Chondrocyte (in vitro differentiated cells): ENCODE measurements at regions not wholly inside any gene's neighbourhood (a gene's known extent, or its start where the extent isn't known, plus 50 kb on each side); places are given as distances from the start of the nearest gene placed in this dataset.

Experiments used
- DNase-seq: peaks from one replicate; pipeline ENCODE4 v3.0.0; 2021; ENCODE audit warnings: mixed read lengths, low spot score
- H3K27ac Mint-ChIP-seq: one replicate; pipeline ENCODE4 v1.8.0; 2021; ENCODE audit warnings: mild to moderate bottlenecking, moderate library complexity, mixed read lengths; ENCODE audit not compliant: unreplicated experiment
- H3K27me3 Mint-ChIP-seq: 2 replicates; pipeline ENCODE4 v1.8.0; 2021; ENCODE audit warnings: low read depth, mixed read lengths
- H3K36me3 Mint-ChIP-seq: 2 replicates; pipeline ENCODE4 v1.8.0; 2021; ENCODE audit warnings: low read depth, mixed read lengths
- H3K4me1 Mint-ChIP-seq: 2 replicates; pipeline ENCODE4 v1.8.0; 2021; ENCODE audit warnings: low read depth, mild to moderate bottlenecking, mixed read lengths
- H3K4me3 Mint-ChIP-seq: one replicate; pipeline ENCODE4 v1.8.0; 2021; ENCODE audit warnings: mild to moderate bottlenecking, moderate library complexity, mixed read lengths; ENCODE audit not compliant: unreplicated experiment
- H3K9me3 Mint-ChIP-seq: 2 replicates; pipeline ENCODE4 v1.8.0; 2021; ENCODE audit warnings: low read depth, mixed read lengths
- CTCF ChIP-seq: fragments of 200-600 bp; sonication (generic); IDR thresholded peaks from 2 replicates; pipeline ENCODE4 v1.5.0; 2021; ENCODE audit warnings: antibody characterized with exemption, mild to moderate bottlenecking, moderate library complexity

GRCh38 chr3:64388886-64389285 lies 163.6 kb upstream of the PRICKLE2 start:
- Mint-ChIP-seq H3K9me3 (peaks cover 2% of the 10 kb centered on the region), H3K4me1 (peaks cover 62% of the 10 kb centered on the region), H3K27me3 (no peaks in the 10 kb centered on the region), H3K27ac (peak overlapping the region; percentile 67), H3K4me3 (no peak overlapping the region), H3K36me3 (no peaks in the 10 kb centered on the region)
- no peak for DNase-seq
- TF ChIP-seq CTCF = no peak

- no peak for TF ChIP-seq CTCF
- H3K4me1 Mint-ChIP-seq = peaks cover 56% of the 10 kb centered on the region
- H3K9me3 Mint-ChIP-seq = peaks cover 2% of the 10 kb centered on the region
- DNase-seq = no peak
- H3K27me3 Mint-ChIP-seq = no peaks in the 10 kb centered on the region
- H3K36me3 Mint-ChIP-seq = no peaks in the 10 kb centered on the region
- H3K27ac Mint-ChIP-seq = no peak overlapping the region
- no peak overlapping the region for H3K4me3 Mint-ChIP-seq
Observed at GRCh38 chr3:64387688-64388087, 162.4 kb upstream of the PRICKLE2 start.

- Mint-ChIP-seq H3K4me3 (no peak overlapping the region), H3K4me1 (peaks cover 40% of the 10 kb centered on the region), H3K27ac (peak overlapping the region; percentile 46), H3K36me3 (no peaks in the 10 kb centered on the region), H3K27me3 (no peaks in the 10 kb centered on the region), H3K9me3 (no peaks in the 10 kb centered on the region)
- no peak for DNase-seq
- TF ChIP-seq CTCF = no peak
Observed at GRCh38 chr3:64385277-64385676, 160.0 kb upstream of the PRICKLE2 start.

GRCh38 chr3:64384561-64384960 lies 159.3 kb upstream of the PRICKLE2 start:
- Mint-ChIP-seq H3K36me3 (no peaks in the 10 kb centered on the region), H3K27ac (no peak overlapping the region), H3K4me3 (no peak overlapping the region), H3K27me3 (no peaks in the 10 kb centered on the region), H3K9me3 (no peaks in the 10 kb centered on the region), H3K4me1 (peaks cover 43% of the 10 kb centered on the region)
- no peak for TF ChIP-seq CTCF
- DNase-seq = no peak

GRCh38 chr3:64382153-64382552 lies 156.9 kb upstream of the PRICKLE2 start:
- Mint-ChIP-seq H3K4me1 (peaks cover 25% of the 10 kb centered on the region), H3K36me3 (no peaks in the 10 kb centered on the region), H3K27me3 (no peaks in the 10 kb centered on the region), H3K4me3 (no peak overlapping the region), H3K9me3 (no peaks in the 10 kb centered on the region), H3K27ac (no peak overlapping the region)
- no peak for DNase-seq
- TF ChIP-seq CTCF = no peak
